ENCODE measurements at regions not wholly inside any gene's neighbourhood (a gene's known extent, or its start where the extent isn't known, plus 50 kb on each side); places are given as distances from the start of the nearest gene placed in this dataset.

DNA sequence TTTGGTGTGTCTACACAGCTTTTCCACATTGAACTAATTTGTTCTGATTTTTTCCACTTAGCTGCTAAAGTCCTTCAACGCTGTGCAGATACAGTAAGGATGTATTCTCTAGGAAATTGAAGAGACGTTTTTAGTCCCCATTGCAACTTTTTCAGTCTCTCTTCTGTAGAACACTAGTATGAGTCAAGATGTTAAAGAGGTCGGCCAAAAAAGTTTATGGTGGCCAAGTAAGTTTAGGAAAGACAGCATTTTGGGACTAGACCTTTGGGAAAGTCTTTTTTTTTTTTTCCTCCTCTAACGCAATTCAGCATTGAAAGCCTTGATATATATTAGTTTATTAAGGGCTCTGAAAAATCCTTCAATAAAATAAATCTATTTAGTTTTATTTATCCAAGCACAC lies 243.5 kb upstream of the FBXL7 start:
- DNase-seq: no peak

DNA sequence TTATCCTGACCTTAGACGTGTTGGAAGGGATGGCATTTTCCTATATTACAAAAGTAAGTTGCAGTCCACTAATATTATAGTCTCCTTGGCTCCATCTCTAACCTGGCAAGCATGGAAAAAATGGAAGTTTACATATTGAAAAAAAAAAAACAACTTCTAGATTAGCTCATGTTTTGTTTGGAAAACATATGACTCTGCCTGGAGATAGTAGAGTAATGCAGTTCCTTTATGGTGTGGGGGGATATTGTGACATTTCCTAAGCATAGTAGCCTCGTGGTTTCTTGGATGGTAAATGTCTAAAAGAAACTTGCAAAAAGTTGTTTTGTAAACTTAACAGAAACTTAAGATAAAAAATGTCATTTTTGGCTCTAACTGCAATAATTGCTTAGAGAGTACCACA lies 244.4 kb upstream of the FBXL7 start:
- no peak for DNase-seq

DNA sequence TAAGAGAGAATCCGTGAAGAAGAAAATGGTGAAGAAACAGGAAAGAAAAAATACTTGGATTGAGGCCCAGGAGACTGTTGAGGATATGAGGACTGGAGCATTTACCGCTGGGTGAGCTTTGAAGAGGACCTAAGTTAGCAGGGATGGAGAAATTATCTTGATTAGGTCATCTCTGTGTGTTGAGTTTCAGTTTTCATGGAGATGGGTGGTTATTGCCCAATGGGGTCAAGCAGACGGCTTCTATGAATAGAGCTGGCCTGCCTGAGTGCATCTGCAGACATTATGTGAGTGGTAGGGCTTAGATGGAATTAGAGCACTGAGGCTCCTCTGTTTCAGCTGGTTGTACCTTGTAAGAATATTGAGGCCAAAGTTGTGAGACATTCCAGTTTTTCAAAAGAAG lies 245.4 kb upstream of the FBXL7 start:
- DNase-seq: no peak

DNA sequence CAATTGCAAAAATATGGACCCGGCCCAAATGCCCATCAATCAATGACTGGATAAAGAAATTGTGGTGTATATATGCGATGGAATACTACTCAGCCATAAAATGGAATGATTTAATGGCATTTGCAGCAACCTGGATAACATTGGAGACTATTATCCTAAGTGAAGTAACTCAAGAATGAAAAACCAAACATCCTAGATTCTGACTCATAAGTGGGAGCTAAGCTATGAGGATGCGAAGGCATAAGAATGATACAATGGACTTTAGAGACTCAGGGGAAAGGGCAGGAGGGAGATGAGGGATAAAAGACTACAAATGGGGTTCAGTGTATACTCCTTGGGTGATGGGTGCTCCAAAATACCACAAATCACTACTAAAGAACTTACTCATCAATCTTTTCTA lies 247.6 kb upstream of the FBXL7 start:
- no peak for DNase-seq

DNA sequence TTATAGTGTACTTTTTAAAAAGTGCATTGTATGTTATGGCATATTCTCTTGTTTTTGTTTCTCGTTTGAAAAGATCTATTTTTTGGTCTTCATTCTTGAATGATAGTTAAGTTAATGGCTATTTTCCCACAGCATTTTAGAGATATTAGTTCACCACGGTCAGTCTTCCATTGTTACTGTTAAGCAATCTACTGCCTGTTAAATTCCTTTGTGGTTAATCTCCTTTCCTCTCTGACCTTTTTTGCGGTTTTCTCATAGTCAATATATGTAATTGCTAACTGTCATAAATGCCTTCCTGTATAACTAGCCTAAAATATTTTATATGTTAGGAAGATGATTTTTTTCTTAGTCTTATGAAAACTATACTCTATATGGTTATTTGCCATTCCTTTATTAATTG lies 250.8 kb upstream of the FBXL7 start:
- no peak for DNase-seq

DNA sequence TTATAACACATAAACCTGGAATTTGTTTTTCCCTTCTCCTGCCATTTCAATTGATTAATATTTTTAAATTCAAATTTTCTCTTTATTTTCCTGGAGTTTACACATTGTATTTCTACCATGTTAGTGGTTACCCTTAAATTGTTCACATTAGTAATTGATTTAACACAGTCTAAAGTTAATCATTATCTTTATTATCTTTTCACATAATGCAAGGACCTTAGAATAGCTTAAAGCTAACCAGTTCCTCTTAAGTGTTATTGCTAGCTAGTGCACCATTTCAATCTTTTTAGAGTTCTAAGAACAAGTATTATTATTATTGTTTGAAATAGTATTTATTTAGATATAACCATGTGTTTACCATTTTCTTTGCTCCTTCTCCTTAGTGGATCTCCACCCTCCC lies 251.2 kb upstream of the FBXL7 start:
- DNase-seq: no peak

DNA sequence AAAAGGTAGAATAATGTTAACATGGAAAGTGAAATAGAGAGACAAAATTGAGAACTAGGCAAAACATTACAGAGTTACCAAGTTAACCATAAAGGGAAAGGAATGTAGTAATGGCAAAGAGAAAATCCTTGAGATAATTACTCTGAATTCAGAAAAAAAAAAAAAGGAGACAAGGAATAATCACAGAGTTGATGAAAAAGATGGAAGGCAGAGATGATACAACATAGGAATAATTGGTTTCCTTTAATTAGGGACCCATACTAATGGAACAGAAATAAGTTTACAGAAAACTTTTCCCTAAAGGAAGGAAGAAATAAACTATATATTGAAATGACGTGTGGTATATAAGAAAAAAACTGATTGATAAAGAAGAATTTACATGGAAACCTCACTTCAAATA lies 254.1 kb upstream of the FBXL7 start:
- DNase-seq: no peak

DNA sequence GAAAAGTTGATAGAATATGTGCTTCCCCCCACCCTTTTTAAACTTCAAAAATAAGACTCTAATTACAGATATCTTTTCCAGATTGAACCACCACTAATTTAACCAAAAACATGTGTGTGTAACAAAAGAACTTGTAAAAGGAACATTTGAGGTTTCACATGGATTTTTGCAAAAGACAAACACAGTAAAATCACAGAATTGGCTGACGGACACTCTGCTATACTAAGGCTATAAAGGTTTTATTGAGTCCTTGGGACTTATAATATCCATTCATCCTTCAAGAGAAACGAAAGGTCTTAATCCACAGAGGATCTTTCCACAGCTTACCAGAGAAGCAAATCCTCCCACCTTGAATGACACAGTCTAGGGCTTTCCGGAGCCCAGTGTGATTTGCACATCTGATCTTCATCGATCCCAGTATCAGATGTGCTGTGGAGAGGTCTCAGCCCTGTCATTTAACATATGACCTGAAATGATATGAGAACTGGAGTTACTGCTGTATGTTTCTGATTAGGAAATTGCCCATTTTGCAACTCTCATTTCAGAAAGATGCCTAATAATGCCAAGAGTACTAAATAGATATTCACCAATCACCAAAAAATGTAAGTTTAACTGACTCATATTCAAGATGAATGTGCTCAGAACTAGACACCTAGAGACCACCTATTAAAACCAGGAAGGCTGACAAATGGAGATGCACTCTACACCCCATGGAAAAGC lies 256.5 kb upstream of the FBXL7 start:
- DNase-seq: no peak

DNA sequence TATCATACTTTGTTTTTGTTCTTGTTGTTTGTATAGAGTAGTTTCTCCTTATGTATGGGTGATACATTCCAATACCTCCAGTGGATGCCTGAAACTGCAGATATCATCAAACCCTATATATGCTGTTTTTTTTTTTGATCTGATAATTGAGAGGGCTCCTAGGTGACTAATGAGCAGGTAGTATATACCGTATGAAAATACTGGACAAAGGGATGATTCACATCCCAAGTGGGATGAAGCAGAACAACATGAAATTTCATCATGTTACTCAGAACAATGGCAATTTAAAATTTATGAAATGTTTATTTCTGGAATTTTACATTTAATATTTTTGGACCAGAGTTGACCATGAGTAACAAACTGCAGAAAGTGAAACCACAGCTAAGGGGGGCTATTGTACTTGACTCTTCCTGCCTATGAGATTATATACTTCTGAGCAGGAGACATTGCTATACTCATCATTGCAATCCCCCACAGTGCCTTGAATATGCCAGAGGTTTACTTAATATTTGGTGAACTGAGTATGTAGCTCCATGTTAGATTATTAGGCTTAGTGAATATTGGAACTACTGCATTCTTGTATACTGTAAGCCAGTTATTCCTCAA lies 258.7 kb upstream of the FBXL7 start:
- no peak for DNase-seq

DNA sequence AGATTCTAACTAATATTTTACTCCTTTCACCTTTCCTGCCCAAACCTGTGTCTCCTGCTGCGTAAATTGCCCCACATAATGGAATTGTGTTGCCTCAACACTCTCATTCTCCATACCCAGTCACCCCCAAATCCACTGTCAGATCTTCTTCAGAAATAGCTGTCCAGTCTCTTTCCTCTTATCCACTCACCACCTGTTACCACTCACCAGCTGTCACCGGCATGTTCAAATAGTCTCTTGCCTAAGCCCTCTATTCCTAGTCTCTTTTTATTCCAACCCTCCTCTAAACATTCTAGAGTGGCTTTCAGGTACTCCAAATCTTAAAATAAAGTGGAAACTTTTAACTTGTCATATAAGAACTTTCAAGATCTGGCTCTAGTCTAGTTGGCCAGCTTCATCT lies 262.0 kb upstream of the FBXL7 start:
- DNase-seq: no peak

DNA sequence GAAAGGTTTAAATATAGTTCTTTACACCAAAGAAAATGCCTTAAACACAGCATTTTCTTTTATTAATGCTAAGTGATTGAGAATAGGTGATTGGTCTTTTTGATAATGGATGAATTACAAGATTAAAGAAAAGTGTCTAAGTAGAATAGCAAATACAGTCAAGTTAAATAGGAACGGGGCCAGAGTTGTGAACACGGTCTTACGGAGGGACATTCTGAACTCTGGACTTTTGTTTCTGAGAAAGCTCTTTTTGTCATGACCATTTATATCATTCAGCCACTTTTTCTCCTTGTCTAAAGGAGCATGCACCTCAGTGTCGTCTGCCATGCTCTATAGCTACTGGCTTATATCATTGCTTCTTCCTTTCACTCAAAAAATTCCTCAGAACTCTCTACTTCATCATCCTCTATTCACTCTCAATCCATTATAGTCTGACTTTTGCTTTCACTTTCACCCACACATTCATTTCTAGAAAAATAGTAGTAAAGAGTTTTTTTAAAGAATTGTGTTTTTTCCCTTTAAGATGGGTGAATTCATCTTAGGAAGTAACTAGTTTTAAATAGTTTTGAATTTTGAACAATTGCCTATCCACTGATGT lies 263.0 kb upstream of the FBXL7 start:
- DNase-seq: no peak

DNA sequence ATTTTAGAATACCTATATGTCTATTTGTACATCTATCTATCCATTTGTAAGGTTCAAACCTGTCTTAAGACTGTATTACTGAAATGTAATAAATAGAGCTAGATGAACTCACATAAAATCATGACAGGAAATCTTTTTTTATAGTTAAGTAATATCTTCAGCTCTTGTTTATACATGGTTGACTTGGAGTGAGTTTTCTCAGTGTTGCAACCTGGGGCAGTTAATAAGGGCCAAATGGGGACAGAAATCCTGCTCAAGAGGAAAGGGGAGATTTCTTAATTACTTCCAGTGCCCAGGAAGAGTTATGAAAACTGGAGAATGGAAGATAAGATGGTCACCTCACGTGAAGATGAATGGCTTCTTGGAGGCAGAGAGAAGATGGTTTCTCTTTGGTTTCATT lies 265.1 kb upstream of the FBXL7 start:
- DNase-seq: no peak

DNA sequence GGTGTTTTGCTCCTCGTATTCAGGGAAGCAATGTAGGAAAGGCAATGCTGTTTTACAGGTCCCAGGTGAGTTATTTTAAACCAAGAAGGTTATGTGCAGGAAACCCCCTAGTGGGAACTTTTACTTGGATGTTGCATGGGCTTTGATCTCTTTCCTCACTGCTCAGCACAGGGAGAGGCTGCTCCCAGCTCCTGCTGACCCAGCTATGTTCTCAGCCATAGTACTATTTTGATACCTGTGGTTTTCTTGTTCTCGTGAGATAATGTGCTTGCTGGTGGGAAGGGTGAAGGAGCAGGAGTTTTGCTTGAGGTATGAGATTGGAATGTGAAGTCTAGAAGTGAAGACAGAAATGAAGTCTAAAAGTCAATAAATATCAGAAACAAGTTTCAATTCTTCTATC lies 265.6 kb upstream of the FBXL7 start:
- no peak for DNase-seq

DNA sequence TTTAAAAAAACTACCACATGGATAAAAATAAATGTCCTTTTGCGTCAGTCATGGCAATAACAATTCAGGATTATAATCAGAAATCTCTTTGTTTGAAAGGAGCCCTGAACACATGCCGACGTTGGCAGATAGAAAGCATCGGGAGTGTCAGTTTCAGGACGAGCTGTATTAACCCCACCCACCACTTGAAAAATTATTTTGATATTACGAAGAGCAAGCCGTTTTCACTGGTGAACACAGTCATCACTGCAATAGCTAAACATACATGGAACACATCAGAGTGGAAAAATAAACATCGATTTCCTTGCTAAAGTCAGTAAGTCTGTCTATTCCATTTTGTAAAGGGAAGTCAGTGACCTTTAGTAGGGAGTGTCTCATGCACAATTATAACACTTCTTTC lies 266.4 kb upstream of the FBXL7 start:
- no peak for DNase-seq

DNA sequence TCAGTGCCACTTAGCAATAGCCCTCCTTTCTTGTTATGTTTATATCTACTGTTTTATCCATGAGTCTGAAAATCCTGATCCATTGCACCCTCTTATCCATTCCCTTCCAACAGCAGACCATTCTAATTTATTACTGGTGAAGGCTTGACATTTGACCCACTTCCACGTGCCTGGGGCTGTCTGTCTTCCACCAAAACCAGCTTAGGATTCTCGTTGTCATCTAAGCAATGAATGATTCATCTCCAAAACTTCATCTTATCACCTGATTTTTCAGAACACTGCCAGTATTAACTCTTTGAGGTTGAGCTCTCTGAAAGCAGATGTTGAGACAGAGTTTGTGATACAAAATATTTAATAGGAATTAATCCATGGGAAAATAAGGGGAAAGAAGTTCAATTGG lies 277.8 kb upstream of the FBXL7 start:
- no peak for DNase-seq

DNA sequence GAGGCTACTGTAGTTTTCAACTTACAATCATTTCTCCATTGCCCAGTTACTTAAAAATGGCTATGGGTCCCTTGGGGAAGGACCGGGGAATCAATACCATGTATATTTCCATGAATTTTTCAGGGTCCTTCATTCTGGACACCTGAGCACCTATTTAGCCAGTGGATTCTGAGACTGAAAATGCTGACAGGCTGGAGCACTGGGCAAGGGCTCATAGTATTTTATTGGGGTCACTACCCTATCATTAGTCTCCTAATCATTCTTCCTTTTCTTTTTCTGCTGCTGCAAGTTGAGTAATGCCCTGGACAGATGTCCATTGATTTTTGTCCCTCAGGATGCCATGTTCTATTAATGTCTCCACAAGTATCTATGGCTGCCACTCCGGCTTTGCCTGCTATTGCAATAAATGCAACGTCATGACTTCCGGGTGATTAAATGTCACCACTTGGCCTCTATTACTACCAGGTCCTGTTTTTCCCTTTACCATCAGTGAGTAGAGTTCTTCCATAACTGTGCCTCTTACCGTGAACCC lies 279.3 kb upstream of the FBXL7 start:
- DNase-seq: no peak

DNA sequence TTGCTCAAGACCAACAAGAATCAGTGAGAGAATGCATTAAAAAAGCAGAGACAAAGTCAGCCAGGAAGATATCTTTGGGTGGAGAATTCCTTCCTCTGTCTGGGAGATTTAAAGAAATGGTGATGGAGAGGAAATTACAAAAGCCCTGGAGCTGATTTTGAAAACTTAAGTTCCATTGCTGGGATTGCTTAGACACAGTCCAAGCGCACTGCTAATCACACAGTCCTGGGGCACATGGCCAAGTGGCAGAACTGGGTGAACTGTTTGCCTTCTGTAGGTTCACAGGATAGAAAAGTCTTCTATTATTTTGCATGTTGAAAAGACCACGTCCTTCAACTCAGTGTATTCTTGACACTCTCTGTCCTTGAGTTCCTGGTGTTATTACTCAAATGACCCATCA lies 284.9 kb upstream of the FBXL7 start:
- DNase-seq: no peak

DNA sequence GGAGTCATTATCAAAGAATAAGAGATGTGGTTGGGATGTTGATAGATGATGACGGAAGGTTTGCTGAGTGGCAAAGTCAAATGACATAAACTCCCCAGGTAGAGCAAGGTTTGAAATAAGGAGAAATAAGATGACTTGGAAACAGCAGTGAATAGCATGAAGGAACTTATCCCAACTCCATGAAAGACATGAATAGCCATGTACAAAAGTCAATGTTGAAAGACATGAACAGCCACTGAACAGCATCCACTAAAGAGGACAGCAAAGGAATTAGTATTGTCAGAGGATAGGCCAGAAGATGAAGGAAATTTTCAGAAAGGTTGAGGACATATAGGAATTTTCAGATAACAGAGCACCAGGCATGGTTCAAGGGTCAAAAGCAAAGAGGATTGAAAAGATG lies 286.0 kb upstream of the FBXL7 start:
- DNase-seq: no peak

DNA sequence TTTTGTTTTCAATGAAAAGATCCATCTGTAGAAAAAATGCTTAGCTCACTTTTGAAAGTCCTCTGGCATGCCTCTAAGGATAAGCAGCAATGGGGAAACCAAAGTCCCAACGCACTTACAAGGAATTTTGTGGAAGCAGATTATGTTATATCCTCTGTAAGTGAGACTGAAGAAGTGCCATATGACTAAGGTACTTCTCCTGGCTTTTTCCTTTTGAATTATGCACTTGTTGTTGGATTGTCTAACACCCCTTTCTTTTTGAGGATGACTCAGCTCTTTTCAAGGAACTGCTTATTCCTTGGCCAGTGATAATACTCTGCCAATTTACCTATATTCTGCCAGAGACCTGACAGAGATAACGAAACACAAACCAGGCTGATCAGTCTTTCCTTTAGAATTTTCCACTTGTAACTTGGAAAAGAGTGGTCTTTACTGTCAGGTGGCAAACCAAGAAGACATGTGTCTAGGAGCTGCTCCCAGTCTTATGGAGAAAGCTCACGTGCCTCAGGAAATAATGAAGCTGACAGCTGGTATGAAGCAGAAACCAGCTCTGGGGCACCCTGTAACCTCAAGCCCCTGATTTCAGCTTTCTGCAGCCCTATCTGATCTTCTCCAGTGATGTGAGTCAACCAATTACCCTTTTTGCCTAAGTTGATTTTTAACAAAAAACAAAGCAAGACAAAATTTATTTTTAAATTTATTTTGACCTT lies 290.8 kb upstream of the FBXL7 start:
- DNase-seq: no peak

DNA sequence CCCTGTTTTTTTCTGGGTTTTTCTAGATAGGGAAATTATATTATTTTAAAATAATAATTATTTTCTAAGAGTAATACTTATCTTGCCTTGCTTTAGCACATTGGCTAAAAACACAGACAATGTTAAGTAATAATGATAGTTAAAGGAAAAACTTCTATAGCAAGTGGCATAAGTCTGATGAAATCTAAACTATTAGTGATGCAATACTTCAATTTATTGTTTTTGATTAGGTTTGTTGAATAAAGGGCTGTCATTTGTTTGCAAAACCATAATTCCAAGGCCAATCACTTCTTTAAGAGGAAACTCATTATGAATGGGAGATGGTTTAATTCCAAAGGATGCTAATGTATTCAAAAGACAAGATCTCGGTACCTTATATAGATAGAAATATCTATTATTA lies 293.8 kb upstream of the FBXL7 start:
- no peak for DNase-seq

DNA sequence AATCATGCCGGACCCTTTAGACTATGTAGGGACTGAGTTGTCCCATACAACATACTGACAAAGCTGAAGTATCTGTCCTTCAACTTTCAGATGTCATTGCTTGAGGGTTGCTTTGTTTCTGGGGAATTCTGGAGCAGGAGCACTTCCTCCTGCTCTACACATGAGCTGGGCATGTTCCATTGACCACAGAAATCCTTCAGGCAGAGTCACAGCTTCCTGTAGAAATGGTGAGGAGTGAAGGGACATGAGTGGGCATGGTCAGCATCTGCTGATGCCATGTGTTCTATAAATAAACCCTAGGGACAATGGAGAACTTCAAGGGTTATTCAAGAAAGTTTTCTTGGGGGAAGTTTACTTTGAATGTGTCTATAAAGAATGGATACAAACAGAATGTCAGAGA lies 296.6 kb upstream of the FBXL7 start:
- no peak for DNase-seq

DNA sequence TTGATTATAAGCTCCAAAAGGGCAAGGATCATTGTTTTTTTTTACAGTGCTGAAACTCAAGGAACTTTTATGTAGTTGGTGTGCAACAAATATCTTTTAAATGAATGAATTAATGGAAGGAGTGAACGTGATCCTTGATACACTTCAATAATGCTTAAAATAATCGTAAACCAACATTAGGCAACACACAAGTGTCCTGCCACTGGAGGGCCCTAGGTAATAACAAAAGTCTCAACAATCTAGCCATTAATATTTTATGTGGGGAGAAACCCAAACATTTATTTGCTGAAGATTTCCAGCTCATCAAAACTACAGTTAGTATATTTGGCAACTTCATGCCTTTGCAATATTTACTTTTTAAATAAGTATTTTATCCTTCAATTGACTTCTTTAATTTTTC lies 309.0 kb upstream of the FBXL7 start:
- DNase-seq: no peak

DNA sequence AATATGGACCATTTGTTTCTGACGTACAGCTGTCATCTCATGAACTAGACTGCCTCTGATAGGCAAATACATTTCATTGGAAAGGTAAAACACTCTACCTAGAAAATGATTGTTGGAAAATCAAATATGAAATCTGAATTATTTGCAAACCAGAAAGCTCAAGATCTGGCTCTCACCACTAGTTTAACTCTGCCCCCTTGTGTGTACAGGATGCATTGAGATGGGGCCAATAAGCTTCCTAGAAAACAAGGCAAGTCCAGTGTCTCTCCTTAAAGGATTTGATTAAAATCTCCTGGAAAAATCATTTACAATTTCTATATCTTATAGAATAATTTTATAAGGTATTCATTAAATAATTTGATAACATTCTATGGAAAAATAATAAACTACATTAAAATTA lies 311.9 kb upstream of the ANKH start:
- DNase-seq: no peak

DNA sequence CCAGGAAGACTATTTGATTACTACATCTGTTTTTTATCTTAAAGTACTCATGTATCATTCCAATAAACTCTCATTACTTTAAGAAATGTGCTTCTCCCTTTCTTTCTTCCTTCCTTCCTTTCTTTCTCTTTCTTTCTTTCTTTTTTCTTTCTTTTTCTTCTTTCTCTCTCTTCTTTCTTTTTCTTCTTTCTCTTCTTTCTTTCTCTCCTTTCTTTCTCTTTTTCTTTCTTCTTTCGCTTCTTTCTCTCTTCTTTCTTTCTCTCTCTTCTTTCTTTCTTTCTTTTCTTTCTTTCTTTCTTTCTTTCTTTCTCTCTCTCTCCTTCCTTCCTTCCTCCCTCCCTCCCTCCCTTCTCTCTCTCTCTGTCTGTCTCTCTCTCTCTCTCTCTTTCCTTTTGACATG lies 298.6 kb upstream of the ANKH start:
- DNase-seq: no peak

Measured in NCI-H2029 (cell line).